HCEC 1CT (cell line): ENCODE measurements at regions not wholly inside any gene's neighbourhood (a gene's known extent, or its start where the extent isn't known, plus 50 kb on each side); places are given as distances from the start of the nearest gene placed in this dataset.

ENCODE experiments used
- DNase-seq: peaks from one replicate; pipeline ENCODE4 v3.0.0-alpha.2; 2017

- DNase-seq: no peak
Measured at GRCh38 chr6:40791004-40791403, 203.8 kb upstream of the LRFN2 start.

GRCh38 chr6:40788661-40789655 is 201.8 kb upstream of the LRFN2 start:
- no peak for DNase-seq

DNA sequence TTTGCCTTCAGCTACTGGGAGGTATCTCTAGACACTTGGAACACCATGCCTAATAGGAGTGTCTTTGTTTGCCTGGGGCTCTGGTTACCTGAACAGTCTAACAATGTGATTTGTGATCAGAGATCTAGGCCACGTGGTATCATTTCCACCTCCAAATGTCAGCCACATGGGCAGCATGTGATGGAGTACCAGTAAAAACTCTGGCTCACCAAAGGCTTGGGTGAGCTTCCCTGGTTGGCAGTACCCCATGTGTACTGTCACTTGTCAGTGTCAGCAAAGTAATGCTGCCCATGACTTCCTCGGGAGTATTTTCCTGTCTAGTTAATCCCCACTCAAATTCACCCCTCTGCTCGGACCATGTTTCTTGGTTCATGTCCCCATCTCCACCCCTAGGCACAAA is 195.2 kb upstream of the LRFN2 start:
- DNase-seq: no peak

- DNase-seq: no peak
Measured at GRCh38 chr6:40780637-40781036, 193.5 kb upstream of the LRFN2 start.

GRCh38 chr6:40779409-40779808 is 192.2 kb upstream of the LRFN2 start:
- no peak for DNase-seq

GRCh38 chr6:40778918-40779317 is 191.8 kb upstream of the LRFN2 start:
- DNase-seq: no peak

DNA sequence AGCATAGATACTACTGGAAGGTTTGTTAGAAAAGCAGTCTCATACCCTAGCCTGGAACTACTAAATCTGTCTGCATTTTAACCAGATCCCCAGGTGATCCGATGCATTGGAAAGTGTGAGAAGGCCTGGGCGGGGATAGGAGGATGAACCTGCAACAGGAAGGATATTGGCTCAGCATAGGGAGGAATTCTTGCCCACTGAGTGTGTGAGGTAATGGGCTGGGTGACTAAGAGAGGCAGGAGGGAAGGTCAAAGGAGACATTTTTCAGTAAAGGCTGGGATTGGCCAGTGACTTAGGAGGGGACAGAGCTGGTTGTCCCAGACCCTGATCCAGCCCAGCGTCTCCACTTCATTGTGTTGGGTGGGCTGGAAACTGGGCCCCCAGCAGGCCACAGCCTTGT is 191.0 kb upstream of the LRFN2 start:
- no peak for DNase-seq

GRCh38 chr6:40774932-40775331 is 187.8 kb upstream of the LRFN2 start:
- no peak for DNase-seq

GRCh38 chr6:40770794-40771193 is 183.6 kb upstream of the LRFN2 start:
- DNase-seq: no peak

DNA sequence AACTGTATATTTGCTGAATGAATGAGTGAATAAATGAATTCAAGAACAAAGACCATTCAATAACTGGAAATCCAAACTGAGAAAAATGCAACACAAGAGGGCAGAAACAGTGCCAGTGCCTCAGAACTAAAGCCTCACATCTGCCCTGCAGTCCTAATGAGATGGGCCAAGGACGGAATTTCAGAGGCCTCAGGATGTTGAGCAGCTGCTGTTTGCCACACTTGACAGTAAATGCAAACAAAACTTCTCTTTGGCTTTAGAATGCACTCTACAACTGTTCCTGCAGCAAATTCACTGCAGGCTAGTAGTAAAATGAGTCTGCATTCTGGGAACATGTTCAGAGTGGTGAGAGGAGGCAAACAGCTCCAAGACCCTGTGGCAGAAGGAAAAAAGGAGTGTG is 177.6 kb upstream of the LRFN2 start:
- no peak for DNase-seq

DNA sequence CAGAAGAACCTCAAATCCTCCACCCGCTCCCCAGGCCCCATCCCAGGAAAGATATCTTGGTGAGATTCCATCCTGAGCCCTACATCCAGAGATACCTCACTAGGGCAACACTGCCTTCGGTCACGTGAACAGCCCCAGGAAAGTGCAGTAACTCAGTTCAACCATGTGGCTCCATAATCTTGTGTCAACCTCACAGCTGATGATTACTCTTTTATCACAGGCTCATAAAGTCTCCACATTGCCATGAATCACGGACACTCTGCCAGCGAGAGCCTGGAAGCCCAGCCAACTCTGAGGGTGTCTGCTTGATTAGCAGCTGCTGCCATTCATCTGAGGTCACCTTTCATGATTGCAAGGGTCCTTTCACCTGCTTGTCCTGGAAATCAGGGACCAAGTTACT is 175.8 kb upstream of the LRFN2 start:
- DNase-seq: no peak

DNA sequence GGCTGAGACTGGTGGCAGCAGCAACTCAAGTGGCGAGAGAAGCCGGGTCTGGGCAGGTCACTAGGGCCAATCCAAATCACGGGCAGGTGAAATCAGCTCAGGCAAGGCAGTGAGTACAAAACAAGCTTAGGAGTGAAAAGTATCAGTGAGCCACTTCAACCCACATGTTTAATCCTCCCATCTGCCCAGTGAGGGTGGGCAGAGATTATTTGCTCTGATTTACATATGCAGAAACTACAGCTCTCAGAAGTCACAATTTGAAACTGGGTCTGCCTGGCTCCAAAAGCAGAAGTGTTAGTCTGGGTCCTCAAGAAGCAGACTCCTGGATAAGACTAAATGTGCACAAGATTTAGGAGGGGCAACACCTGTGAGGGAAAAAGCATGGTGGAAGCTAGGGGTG is 173.7 kb upstream of the LRFN2 start:
- DNase-seq: no peak

DNA sequence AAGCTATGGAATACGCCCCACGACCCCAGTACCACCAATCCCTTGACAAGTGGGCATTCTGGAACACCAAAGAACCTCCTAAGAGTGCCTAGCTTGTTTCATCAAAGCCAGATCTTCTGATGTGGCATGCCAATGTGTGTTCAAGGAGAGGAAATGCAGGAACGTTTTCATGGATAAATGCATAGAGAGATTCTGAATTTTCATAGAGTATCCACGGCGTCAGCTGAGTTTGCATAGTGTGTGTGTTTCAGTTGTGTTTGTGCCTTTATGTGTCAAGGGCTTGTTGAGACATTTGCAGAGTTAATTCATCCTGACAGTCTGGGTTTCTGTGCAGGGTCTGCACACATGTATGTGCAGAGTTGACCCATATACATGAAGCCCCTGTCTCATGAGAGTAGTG is 172.7 kb upstream of the LRFN2 start:
- no peak for DNase-seq

GRCh38 chr6:40759264-40759663 is 172.1 kb upstream of the LRFN2 start:
- no peak for DNase-seq

- no peak for DNase-seq
Measured at GRCh38 chr6:40755749-40756452, 168.7 kb upstream of the LRFN2 start.

DNA sequence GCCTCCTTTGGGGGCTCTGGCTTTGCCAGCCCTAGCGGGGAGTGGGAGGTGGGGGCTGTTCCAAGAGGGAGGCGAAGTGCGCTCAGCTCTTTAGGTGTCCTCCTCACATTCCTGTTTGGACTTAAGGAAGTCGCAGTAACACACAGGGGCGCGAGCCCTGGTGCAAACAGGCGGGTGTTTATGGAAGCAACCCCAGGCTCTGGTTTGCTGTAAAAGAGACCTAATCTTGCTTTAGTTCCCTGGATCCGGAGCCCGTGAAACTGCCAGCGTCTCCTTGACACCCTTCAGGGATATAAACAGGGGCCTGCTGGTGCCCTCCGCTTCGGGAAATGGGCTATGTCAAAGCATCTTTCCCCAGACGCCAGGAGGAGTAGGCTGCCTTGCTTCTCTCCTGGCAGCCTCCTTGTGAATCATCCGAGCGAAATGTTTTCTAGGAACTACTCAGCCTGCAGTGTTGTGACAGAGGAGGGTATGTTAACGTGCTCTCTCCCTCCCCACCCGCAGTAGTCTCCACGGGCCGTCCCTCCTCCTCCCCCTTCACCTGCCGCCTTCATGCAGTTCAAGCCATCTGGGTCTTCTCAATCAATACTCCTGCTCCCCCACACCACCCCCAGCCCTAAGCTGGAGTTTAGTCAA is 168.0 kb upstream of the LRFN2 start:
- no peak for DNase-seq

DNA sequence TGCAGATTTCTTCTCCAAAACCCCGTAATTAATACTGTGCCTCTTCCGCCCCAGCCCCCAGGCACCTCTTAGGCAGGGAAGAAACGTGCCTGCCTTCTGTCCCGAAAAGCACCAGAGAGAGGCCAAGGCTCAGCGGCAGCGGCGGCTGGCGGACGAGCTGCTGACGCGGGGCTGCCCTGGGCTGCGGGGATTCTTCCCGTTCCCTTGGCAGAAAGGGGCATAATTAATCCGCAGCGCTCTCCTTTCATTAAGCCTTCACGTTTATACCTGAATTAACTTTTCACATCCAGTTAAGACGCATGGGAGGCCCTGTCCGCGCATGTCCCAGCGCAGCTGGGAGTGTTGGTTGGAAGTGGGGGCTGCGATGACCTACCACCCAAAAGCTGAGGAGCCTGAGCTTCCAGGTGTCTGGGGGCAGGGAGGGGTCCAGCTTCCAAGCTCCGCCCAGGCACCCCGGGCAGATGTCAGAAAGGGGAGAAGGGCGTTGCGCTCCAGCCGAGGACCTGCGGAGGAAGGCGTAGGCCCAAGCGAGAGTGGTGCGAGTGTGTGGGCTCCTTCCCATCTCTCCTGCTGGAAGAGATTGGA is 167.4 kb upstream of the LRFN2 start:
- DNase-seq: no peak

DNA sequence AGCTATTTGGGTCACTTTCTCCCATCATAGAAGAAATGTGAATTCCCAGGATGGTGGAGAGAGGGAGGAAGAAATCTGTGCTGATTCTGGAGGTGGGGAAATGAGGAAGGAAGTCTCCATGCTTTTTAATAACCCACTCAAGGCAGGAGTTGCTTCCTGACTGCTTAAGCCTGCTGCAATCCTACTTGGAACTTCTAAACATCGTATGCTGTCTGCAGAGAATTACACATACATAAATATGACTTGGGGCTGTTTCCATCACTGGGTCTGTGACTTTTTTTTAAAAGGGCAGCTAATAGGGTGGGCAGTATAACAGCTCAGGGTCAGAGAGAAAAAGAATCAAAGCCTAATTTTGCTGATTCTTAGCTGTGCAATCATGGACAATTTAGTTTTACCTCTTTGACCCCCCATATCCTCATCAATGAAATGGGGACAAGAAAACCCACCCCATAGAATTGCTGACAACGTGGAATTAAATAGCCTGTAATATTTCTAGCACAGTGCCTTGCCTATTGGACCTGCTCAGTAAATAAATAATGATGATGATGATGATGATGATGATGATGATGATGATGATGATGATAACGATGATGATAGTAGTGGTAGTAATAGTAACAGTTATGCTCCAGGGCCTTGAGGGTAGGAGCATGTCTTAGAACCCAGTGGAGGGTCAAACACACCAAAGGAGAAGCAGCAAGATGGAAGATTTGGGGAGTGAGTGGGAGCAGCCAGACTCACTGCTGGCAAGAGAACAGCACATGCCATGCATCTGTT is 166.7 kb upstream of the LRFN2 start:
- no peak for DNase-seq

GRCh38 chr6:40753048-40753447 is 165.9 kb upstream of the LRFN2 start:
- no peak for DNase-seq

DNA sequence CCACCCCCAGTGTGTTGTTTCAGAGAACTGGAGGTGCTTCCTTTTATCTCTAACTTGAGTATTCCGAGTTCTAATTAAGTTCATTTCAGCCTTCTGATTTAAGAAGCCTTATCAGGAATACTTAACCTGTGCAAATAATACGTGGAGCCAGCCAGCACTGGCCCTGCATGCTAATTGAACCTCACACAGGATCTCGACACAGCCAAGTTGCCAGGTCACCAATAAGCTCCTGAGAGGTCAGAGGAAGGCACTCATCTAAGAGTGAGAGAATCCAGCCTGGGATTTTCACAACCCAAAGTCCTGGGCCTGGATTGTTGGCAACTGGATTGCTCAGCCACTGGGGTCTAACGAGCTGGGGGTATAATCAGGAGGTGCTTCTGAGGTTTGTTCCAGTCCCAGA is 157.7 kb upstream of the LRFN2 start:
- no peak for DNase-seq

DNA sequence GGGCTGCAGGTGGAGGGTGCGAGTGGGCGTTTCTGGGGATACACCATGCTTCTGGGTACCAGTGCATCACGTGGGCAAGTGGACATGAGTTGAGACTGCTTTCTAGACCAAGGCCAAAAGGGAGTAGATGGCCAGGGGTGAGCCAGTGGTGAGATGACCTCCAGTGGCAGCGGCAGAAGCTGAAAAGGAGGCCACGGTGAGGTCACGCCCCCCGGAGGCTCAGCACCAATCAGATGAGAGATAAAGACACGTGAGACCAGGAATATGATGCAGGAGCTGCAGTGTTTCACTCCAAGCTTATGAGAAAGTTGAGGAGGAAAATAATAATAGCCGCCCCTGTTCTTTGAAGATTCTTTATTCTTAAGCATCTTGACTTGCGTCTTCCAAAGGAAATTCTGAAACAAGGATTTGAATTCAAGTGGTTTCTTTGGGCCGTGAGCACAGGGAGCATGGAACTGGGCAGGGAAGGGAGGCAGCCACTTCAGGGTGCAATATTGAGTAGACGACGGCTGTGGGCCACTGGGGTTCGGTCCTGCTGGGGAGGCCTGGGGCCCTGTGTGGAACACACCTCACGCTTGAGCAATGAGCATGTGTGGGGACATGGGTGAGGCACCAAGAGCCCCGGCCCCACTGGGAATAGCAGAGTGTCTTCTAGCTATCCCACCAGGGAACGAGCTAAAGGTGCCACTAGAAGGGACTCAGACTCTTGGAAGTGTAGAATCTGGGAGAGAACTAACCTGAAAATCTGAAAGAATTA is 156.7 kb upstream of the LRFN2 start:
- no peak for DNase-seq

DNA sequence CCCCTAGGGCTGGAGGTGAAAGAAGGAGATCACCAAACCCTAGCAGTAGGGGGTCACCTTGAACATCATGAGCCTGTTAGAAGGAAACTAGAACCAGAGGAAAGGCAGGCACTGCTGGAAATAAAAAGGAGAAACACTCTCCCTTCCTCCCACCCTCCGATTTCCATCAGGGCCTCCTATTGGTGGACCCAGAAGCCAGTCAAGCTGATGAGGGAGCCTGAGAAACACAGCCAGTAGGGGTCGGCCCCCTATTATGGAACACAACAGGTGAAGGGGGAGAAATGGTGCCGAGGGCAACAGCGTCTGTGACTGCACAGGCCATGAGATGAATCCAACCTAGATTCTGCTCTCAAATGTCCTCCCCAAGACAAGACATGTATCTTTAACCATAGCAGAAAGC is 156.1 kb upstream of the LRFN2 start:
- DNase-seq: no peak
